ENCODE measurements at regions not wholly inside any gene's neighbourhood (a gene's known extent, or its start where the extent isn't known, plus 50 kb on each side); places are given as distances from the start of the nearest gene placed in this dataset.
"Not testable (repeated sequence)": the region's sequence is repeated elsewhere in the genome, so short reads cannot be mapped to it uniquely, and the experiment has no call there.

DNA sequence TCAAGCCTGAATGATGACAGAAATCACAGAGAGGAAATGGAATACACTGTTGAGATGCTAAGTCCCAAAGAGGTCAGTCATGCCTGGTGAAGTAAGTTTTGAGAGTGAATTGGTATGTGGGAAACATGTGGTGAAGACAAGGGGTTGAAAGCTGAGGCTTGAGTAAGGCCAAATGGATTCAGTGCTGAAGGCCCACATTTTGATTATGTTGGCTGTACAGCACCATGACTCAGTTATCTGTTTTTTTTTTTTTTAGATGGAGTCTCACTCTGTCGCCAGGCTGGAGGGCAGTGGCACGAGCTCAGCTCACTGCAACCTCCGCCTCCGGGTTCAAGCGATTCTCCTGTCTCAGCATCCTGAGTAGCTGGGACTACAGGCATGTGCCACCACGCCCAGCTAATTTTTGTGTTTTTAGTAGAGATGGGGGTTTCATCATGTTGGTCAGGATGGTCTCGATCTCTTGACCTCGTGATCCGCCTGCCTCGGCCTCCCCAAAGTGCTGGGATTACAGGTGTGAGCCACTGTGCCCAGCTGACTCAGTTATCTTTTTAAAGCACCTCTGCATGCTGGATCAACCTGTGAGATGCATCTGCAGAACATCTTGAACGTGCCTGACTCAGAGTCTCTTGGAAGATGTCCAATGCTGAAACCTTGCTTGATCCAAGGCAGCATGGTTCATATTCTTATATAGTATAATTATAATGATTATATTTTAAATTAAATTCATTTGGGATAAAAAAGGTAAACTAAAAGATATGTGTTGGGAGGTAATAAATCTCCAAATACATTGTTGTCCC is 829.8 kb downstream of the TNS3 start:
- not testable (repeated sequence) for DNase-seq

DNA sequence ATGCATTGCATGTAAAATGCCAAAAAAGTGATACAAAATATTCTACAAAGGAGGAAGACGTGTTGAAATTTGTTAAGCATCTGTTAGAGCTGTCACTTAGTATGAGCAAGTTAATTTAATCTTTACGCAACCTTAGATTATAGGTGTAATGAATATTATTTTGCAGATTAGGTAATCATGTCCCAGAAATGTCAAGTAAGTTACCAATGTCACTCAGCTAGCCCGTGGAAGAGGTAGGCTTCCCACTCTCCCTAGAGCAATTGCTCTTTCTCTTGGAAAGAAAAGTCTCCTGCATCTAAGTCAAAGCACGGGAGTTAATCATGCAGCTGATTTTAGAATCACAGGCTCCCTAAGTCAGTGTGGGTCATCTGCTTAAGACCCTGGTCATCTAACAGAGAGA is 830.4 kb upstream of the IGFBP3 start:
- DNase-seq, result no peak

DNA sequence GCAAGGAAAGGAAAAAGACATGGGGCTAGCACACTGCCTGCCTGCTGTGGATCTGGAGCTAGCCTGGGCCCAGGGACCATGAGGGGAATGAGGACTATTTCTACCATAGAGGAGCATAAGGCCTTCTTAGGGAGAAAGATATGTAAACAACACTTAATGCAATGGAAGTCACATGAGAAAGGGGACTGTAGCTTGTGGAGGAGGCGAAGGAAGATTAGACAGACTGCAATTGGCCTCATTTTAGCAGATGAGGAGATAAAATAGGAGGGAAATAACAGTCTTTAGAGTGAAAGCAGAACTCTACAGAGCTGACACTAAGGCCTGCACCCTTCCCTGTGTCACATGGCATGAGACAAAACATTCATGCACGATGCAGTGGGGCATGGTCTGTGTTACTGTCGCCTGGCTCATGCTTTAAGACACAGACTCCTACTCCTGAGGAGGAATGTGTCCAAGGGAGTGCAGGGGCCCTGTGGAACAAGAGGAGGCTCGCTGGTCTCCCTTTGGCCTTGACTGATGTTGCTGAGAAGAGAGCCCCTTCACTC is 829.3 kb upstream of the IGFBP3 start:
- DNase-seq, result no peak

DNA sequence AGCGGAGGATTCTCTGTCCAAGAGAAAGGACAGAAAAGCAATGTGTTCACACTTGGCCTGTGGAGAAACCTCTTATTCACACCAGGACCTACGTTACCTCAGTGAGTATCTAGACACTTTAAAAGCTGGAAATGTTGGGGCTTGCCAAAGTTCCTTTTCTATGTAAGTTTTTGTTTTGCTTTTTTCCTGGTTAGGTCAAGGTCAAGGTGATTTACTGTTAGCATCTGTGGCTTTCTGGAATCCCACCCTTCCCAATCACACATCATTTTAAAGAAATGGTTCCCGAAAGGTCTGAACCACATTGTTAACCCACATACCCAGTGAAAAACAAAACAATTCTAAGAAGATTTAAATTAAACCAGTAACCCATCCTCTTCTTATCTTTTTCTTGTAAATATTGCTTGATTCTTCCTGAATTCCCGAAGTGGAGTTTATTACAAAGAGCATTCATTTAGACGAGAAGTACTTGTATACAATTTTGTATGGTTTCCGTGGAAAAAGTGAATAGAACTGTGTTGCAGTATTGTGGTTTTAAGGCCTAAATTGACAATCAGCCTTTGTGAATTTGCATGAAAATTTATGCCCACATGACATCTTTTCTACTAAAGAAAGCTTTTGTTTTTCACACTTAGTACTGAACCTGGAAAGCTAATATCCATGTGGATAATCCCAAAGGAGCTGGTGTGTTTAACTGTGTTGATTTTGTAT is 827.0 kb upstream of the IGFBP3 start:
- no peak for DNase-seq

DNA sequence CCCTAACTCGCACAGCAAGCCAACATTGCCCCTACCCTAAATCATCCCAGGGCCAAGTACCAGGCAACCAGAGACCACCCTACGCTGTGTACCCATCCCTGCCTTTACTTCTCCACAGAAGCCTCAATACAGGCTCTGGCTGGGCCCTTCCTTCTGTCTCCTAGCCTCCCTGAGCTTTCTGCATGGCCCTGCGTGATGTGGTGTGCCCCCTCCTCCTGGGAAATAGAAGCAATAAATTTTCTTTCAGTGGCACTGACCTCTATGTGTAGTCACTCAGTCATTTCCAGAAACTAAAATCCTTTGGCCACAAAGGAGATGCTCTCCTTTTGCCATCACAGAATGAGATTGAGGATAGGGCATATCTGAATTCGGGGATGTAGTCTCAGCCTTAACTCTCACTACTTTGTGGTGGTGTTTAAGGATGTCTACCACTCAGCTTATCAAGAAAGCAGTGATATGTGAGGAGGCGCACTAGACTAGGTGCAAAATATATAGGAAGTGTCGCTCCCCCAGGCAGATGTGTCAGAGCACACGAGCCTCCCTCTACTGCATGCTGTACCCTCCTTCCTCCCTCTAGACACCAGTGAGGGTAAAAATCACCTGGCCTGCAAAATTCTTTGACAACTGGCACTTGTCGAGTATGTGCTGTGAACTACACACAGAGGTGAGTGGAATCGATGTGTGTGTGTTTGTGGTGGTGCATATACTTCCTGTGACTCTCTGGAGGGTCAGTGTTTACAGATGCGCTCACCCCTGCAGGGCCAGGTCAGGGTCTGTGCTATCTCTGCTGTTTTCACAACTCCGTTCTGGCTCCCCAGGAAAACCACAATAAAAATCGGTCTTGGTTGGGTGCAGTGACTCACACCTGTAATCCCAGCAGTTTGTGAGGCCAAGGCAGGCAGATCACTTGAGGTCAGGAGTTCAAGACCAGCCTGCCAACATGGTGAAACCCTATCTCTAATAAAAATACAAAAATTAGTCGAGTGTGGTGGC is 825.9 kb upstream of the IGFBP3 start:
- DNase-seq, result no peak

DNA sequence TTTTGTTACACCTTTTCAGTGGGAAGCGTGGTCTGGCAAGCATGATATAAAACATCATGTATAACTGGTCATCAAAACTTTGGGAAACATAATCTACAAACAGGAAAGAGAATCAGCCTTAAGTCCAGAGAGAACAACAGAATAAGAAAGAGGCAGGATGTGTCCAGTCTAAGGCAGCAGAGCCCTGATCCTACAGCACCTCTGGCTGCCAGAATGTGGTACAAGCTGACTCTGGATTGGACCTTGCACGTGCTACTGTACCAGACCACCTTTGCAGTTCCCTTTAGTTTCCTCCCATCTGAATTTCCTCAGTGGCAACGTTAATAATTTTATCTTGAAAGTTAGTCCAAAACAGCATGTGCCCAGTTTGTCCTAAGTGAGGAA is 824.6 kb upstream of the IGFBP3 start:
- no peak for DNase-seq

DNA sequence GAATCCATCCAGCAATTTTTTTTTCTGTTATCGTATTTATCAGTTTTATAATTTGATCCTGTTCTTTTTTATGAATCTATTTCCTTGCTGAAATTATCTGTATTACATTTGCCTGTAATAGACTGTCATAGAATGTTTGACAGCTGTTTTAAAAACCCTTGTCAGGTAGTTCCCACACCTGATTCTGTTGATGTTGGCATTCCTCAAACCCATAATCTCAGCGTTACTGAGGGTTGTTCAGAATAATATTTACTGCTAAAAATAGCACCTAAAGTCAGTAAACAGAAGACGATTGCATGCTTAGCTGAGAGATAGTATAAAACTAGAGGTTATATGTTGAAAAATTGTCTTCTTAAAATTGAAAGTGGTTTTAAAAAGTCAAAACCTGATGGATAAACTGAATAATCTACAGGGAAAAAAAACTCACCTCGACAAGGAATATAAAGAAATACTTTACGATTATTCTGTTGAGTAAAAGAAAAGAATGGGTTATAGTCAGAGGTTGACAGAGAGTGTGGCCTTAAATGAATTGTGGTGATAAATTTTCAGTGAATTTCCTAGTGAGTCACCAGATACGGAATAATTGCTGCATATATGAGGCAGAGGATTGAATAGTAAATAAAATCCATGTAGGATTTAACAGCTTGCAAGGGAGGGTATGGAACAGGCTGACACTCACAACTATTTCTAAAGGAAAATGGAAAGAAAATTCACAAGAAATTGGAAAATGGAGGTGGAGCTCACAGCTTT is 824.1 kb upstream of the IGFBP3 start:
- no peak for DNase-seq

DNA sequence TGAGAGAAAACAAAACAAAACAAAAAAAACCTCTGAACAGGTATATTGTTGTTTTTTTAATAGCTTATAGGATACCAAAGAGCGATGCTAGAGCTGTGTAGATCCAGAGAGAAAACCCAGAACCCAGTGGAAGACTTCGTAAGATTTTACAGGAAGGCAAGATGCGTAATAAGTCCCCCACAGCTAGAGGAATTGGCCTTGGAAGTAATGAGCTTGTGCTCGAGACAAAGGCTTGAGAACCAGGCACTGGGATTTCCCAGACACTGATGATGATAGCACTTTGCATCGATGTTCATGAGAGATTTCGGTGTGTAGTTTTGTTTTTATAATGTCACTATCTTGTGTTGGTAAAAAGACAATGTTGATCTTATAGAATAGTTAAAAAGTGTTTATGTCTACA is 821.5 kb upstream of the IGFBP3 start:
- DNase-seq, result no peak

DNA sequence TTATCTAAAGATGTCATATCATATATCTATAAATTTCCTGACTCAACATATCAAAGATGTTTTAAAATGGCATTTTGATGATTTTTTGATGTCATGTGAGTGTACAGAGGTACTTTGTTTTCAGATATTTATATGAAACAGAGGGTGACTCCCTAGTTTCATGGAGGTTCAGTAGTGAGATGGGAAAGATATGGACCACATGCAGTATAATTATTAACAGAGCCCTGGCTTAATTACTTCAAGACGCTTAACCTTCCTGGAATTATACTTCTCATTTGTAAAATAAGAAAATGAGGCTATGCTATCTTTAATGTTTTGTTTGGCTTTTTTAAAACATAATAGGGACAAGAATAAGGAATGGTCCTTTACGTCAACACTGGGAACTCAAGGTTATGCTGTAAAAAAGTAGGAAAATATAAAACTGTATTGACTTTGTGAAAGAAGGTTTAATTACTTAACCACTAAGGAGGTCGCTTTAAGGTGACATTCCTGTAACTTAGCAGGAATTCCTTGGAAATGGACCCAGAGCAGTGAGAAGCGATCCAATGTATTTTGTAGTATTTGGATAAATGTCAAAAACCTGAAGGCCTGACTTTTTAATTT is 821.0 kb upstream of the IGFBP3 start:
- no peak for DNase-seq

DNA sequence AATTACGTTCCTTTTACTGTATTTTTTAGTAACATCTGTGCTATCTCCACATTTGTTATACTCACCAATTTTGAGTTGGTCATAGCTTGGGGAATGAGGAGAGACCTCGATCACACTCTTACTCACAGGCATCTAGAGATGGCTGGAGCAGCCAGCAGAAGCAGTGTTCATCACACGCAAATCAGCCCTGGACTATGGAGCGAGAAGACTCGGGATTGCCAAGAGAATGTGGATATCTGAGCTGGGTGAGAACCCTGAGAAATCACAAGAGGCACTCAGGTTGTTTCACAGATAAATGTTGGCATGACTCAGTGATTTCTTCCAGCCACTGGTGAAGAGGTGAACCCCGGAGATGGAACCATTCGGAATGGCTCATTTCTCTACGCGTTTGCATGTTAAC is 820.1 kb upstream of the IGFBP3 start:
- DNase-seq, result no peak

DNA sequence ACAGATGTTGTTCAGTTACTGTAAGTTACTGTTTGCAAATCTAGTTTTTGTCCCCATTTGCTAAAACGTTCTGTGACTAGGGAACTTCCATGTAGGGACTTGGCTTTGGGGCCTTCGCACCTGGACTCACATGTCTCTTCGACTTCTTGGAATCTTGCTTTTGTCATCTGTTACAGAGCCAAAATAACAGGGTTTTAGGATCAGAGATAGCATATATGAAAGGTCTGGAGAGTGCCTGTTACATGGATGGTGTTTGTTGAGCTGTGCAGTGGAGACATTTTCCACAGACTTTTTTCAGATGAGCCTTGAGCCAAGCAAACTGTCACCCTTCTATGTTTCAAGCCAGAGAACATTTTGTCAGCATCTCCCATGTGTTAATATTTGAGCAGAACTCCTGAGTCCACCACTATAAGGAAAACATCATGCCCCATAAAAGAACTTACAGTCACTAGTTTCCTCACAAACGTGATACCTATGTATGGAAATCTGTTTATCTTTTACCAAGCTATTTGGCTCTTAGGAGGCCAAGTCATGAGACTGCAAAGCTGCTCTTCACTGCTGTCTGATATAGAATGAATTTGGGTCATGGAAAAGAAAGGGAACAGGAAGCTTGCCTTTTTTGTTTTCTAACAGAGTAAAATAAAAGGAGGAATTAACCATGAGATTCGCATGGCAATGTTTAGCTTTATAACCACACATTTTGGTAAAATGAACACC is 818.6 kb upstream of the IGFBP3 start:
- DNase-seq, result no peak

DNA sequence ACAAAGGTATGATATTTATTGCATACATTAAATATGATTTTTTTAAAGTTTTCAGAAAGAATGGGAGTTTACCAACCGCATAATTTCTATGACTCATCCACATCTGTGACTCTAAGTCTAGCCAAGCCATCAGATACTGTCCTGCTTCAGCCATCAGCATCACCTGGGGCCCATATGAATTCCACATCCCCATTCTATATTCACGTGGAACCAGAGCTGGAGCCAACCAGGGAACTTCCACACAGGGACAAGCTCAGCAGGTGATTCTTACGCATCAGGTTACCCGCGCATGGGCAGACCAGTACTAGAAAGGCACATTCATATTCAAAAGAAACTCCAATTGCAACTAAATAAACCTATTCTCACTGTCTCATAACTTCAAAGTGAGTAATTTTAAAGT is 817.7 kb upstream of the IGFBP3 start:
- no peak for DNase-seq

DNA sequence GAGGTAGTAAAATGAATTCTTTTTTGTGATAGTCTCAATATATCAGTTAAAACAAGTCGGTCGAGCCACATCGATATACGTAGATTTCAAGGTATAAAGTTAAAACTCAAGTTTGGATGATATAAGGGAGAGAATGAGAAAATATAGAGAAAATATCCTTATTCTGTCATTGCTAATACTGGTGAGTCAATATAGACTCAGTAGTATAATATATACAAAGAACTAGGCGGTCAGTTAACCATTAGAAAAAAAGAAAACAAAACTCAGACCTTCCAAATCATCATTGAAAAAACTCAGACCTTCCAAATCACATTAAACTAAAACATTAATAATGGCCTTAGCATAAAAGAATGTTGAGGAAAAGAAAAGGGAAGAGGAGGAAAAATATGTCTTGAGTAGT is 817.1 kb upstream of the IGFBP3 start:
- DNase-seq, result no peak

DNA sequence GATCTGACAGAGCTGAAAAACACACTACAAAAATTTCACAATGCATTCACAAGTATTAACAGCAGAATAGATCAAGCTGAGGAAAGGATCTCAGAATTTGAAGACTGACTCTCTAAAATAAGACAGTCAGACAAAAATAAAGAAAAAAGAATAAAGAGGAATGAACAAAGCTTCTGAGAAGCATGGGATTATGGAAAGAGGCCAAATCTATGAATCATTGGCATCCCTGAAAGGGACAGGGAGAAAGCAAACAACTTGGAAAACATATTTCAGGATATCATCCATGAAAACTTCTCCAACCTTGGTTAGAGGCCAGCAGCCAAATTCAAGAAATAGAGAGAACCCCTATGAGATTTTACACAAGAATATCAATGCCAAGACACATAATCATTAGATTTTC is 804.8 kb upstream of the IGFBP3 start:
- DNase-seq, result no peak

DNA sequence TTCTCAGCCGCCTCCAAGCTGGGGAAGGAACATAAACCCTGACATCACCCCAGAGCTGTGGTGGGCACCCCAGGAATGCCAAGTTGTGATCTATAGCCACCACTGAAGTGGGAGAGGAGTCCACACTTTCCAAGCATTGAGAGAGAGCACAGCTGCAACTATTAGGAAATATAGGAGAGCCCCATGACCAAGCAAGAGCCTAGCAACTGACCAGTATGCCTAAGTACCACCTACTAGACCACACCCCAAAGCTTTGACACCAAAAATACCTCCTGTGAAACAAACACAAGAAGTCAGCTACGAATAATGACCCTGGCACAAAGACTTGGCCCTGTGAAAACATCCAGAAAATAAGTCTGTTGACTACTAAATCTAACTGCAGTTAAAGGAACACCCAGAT is 804.1 kb upstream of the IGFBP3 start:
- DNase-seq, result no peak

DNA sequence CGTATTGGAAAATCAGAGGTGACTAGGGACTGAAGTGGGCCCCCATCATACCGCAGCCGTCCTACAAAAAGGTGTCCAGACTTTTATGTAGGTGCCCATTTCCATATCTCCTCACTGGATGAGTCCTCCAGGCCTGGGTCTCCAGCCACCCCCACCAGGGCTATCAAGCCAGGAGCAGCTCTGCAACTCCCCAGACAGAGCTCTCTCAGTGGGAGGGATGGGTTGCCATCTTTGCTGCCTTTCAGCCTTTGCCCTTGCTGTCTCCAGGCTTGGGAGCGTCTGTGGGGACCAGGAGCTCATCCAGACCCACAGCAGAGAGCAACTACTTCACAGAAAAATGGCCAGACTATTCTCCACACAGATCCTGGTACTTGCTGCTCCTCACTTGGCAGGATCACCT is 802.7 kb upstream of the IGFBP3 start:
- no peak for DNase-seq

DNA sequence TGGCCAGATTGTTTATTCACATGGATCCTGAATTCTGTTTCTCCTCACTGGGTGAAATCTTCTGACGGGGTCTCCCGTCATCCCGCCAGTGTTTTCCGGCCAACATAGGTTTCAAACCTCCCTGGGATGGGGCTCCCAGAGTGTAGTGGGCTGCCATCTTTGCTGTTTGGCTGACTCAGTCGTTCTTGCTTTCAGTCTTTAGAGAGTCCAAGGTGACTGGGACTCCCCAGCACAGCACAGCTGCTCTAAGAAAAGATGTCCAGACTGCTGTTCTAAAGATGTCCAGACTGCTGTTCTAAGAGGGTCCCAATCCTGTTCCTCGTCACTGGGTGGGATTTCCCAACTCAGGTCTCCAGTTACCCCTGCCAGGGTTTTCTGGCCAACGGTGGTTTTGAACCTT is 801.9 kb upstream of the IGFBP3 start:
- no peak for DNase-seq

DNA sequence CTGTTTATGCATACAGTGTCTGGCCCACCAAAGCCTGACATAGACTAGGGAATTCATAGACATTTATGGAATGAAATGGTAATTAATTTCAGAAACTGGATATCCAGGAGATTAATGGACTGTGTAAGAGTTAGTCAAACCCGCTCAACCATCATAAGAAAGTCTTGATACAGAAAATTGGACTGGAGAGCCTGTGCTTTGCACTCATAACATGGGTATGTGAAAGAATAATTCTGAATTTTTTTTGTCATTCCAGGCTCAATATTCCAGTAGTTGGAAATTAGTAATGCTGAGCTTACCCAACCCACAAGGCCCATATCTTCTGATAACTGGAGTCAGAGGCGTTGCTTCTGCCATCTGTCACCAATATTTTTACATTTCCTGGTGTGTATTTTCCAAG is 799.7 kb upstream of the IGFBP3 start:
- no peak for DNase-seq

DNA sequence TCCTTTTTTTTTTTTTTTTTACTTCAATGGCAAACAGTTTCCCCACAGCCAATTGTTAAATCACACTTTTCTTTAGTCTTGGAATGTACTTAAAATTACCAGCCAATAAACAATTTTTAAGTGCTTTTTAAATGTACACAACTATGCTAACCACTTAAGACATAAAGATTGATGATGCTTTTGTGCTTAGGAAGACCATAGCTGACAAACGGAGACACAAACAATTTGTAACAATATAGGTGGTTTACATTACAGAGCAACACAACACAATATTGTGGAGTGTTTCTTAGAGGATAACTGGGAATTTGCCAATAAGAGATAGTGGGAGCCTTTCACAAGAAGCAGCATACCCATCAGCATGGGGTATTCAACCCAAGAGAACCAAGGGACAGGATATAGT is 798.5 kb upstream of the IGFBP3 start:
- no peak for DNase-seq

DNA sequence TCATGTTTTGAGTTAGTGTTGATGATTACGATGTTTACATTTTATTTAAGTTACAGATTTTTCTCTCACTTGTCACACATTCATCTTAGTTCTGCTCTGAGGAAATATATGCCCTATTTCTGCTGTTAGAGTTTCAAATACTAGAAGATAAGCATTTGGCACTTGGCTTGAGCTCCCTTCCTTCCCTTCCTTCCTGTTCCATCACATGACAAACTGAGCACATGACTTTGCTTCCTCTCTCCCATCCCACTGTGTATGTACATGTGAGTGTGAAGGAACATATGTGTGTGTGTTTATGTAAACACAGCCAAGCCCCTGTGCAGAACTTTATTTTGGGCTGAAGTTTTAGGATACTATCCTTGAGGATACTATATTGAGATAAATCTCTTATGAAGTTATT is 795.9 kb upstream of the IGFBP3 start:
- DNase-seq, result no peak

DNA sequence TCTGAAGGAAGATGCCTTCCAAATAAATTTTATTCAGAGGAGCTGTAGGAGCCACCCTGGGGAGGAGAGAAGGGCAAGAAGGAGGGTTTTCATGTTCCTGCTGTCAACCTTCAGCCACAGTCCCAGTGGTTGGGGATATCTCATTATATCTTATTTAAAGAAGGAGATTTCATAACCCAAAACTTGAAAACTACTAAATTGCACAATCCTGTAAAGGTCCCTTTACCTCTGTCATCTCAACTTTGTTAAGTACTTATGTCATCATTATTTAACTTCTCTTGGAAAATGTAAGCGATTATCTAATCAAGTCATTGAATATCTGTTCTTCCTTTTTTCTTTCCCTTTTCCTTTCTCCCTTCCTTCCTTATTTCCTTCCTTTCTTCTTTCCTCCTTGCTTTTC is 794.5 kb upstream of the IGFBP3 start:
- no peak for DNase-seq
